ENCODE measurements at regions not wholly inside any gene's neighbourhood (a gene's known extent, or its start where the extent isn't known, plus 50 kb on each side); places are given as distances from the start of the nearest gene placed in this dataset.

DNA sequence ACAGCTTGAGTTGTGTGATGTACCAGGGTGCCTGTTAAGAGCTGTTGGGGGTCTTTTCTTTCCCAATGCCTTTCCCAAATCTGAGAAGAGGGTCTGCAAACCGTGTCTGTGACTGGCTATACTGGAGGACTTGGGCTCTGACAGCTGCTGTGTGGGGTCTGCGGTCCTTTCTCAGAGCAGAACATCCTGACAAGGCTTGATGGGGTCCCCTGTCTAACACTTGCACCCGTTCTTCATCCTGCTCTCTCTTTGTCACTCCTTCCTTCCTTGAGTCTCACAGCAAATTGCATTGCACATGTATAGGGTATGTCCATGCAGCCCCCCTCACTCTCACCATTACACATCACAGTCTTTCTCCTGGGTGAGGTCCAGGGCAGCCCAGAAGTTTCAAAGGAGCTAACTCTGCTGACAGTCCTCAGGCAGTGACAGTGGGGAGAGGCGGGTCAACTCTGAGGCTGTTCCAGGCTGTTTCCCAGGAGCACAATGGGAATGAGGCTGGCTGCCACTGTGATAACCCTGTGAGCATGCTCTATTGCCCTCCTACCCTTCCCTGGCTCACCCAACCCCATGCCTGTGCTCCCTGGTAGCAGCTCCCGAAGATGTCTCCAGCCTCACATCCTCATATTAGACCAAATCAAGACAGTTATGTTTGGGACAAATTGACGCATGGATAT, 163.2 kb upstream of the GGTLC1 start:
- H3K27ac ChIP-seq (ENCODE audit: low read length), result no peak overlapping the region
- ChIA-PET POLR2A (no interaction called here), CTCF (no interaction called here)
- no peaks in the 10 kb centered on the region for H3K36me3 ChIP-seq (ENCODE audit: control insufficient read depth in 2 of 2, extremely low read depth in 1 of 2, insufficient read depth in 1 of 2, low read length in 1 of 2)
- no peaks in the 10 kb centered on the region for H3K9me3 ChIP-seq
- no peak for DNase-seq
- peaks cover 0 to 19% of the 10 kb centered on the region in 2 experiments for H3K4me1 ChIP-seq (ENCODE audit: control insufficient read depth in 1 of 2, extremely low read depth in 1 of 2, insufficient read depth in 2 of 2, low read length in 2 of 2)
- Mint-ChIP-seq H3K4me3 (no peak overlapping the region), H3K27me3 (peaks cover 12 to 23% of the 10 kb centered on the region in 2 donors), H3K9me3 (peaks cover 0 to 6% (median 6%) of the 10 kb centered on the region in 3 donors), H3K27ac (no peak overlapping the region), H3K4me1 (peaks cover 6 to 10% (median 10%) of the 10 kb centered on the region in 3 donors), H3K36me3 (no peaks in the 10 kb centered on the region)
- ATAC-seq (replicated peaks in 1 of 4), result no peak
- H3K4me3 ChIP-seq (ENCODE audit: control insufficient read depth in 1 of 2, extremely low read depth in 1 of 2, low read length in 1 of 2), result no peak overlapping the region
- 60% methylated on average over 1 of the region's 6 CpGs for WGBS (ENCODE audit: insufficient coverage)
- H3K27me3 ChIP-seq (replicated peaks in 1 of 2; ENCODE audit: control insufficient read depth in 2 of 2, extremely low read depth in 1 of 2, insufficient read depth in 2 of 2, low read length in 1 of 2), result peaks cover 0 to 12% of the 10 kb centered on the region in 2 experiments

DNA sequence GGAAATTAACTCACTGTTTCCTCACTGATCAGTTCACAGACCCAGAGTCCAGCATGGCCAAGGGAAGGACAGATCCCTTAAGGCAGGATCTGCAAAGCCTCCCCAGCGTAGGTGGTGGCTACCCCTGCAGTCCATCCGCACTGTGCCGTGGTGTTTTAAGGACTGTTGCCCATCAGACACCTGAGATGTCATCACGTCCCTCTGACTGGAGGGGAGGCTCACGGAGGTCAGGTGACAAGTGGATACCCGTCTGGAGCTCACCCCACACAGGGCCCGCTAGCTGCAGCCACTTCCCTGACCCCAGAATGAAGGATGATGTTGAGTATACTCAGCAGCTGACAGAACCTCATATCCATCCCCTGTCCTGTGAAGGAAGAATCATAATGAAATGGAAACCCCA, 161.8 kb upstream of the GGTLC1 start:
- no peak overlapping the region for H3K27ac Mint-ChIP-seq
- ChIA-PET POLR2A (no interaction called here), CTCF (no interaction called here)
- peaks cover 0 to 12% of the 10 kb centered on the region in 2 experiments for H3K27me3 ChIP-seq (replicated peaks in 1 of 2; ENCODE audit: control insufficient read depth in 2 of 2, extremely low read depth in 1 of 2, insufficient read depth in 2 of 2, low read length in 1 of 2)
- peaks cover 16 to 23% of the 10 kb centered on the region in 2 donors for H3K27me3 Mint-ChIP-seq
- H3K4me3 Mint-ChIP-seq, result no peak overlapping the region
- peaks cover 6 to 14% (median 10%) of the 10 kb centered on the region in 3 donors for H3K4me1 Mint-ChIP-seq
- no peaks in the 10 kb centered on the region for H3K36me3 ChIP-seq (ENCODE audit: control insufficient read depth in 2 of 2, extremely low read depth in 1 of 2, insufficient read depth in 1 of 2, low read length in 1 of 2)
- H3K9me3 ChIP-seq, result no peaks in the 10 kb centered on the region
- peaks cover 0 to 6% (median 6%) of the 10 kb centered on the region in 3 donors for H3K9me3 Mint-ChIP-seq
- 97% methylated on average over 3 of the region's 7 CpGs for WGBS (ENCODE audit: insufficient coverage)
- H3K4me1 ChIP-seq (ENCODE audit: control insufficient read depth in 1 of 2, extremely low read depth in 1 of 2, insufficient read depth in 2 of 2, low read length in 2 of 2), result peaks cover 0 to 26% of the 10 kb centered on the region in 2 experiments
- no peak overlapping the region for H3K27ac ChIP-seq (ENCODE audit: low read length)
- no peaks in the 10 kb centered on the region for H3K36me3 Mint-ChIP-seq
- ATAC-seq (replicated peaks in 1 of 4) (no peak), DNase-seq (no peak)
- H3K4me3 ChIP-seq (ENCODE audit: control insufficient read depth in 1 of 2, extremely low read depth in 1 of 2, low read length in 1 of 2), result no peak overlapping the region

DNA sequence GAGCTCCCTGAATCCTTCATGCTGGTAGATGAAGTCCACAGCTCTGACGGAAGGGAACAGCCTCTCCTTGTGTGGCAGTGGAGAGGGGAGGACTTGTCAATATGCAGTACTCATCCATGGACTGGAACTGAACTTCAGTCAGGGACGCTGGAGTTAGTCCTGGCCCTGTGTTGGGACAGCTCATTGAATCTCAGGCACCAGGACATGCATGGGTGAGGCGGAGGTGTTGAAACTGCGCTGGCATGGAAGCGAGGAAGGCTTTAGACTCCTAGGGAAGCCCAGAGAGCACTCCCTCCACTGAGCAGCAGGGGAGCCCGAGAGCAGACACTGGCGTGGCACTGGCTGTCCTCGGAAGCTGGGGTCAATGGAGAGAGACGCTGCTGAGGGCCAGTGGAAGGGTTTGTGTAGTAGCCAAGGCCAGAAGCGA, 161.3 kb upstream of the GGTLC1 start:
- Mint-ChIP-seq H3K36me3 (no peaks in the 10 kb centered on the region), H3K27me3 (peaks cover 16 to 20% of the 10 kb centered on the region in 2 donors), H3K9me3 (peaks cover 0 to 6% (median 6%) of the 10 kb centered on the region in 3 donors), H3K27ac (no peak overlapping the region), H3K4me3 (no peak overlapping the region), H3K4me1 (peaks cover 6 to 18% (median 10%) of the 10 kb centered on the region in 3 donors)
- no peak for ATAC-seq (replicated peaks in 1 of 4)
- H3K4me1 ChIP-seq (ENCODE audit: control insufficient read depth in 1 of 2, extremely low read depth in 1 of 2, insufficient read depth in 2 of 2, low read length in 2 of 2), result peaks cover 0 to 30% of the 10 kb centered on the region in 2 experiments
- DNase-seq, result no peak
- H3K36me3 ChIP-seq (ENCODE audit: control insufficient read depth in 2 of 2, extremely low read depth in 1 of 2, insufficient read depth in 1 of 2, low read length in 1 of 2), result no peaks in the 10 kb centered on the region
- ChIA-PET POLR2A (no interaction called here), CTCF (interaction anchor here in 1 of 2 donors (0.6 kb wide), 1 partner anchor 59 kb away, joined by 3 read pairs; no protein-coding TSS in a partner anchor)
- WGBS (ENCODE audit: insufficient coverage), result 72% methylated on average over 10 of the region's 10 CpGs
- H3K4me3 ChIP-seq (ENCODE audit: control insufficient read depth in 1 of 2, extremely low read depth in 1 of 2, low read length in 1 of 2), result no peak overlapping the region
- no peak overlapping the region for H3K27ac ChIP-seq (ENCODE audit: low read length)
- H3K9me3 ChIP-seq, result no peaks in the 10 kb centered on the region
- peaks cover 0 to 12% of the 10 kb centered on the region in 2 experiments for H3K27me3 ChIP-seq (replicated peaks in 1 of 2; ENCODE audit: control insufficient read depth in 2 of 2, extremely low read depth in 1 of 2, insufficient read depth in 2 of 2, low read length in 1 of 2)

DNA sequence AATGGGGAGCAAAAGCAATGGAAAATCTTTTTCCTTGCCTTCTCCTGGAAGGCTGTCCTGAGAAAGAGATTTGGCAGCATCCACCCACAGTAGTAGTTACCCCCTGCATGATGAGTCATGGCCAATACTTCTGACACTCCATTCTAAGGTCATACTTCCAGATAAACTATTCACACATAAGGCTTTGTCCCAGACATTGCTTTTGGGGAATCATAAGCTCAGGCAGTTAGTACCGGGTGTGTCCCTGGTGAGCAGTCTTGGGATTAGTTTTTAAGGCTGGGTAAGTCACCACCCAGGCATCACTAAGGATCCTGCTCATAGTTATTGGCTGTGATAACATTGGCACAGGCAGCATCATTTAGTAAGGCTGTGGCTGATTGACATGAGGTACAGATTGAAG, 160.6 kb upstream of the GGTLC1 start:
- no peaks in the 10 kb centered on the region for H3K36me3 Mint-ChIP-seq
- H3K4me3 Mint-ChIP-seq, result no peak overlapping the region
- ChIA-PET POLR2A (no interaction called here), CTCF (interaction anchor here in 1 of 2 donors (0.6 kb wide), 1 partner anchor 60 kb away, joined by 3 read pairs; no protein-coding TSS in a partner anchor)
- no peak overlapping the region for H3K27ac Mint-ChIP-seq
- H3K4me1 Mint-ChIP-seq, result peaks cover 6 to 18% (median 10%) of the 10 kb centered on the region in 3 donors
- no peak for ATAC-seq (replicated peaks in 1 of 4)
- DNase-seq, result no peak
- H3K9me3 Mint-ChIP-seq, result peaks cover 0 to 6% (median 6%) of the 10 kb centered on the region in 3 donors
- Histone ChIP-seq H3K27ac (ENCODE audit: low read length) (no peak overlapping the region), H3K4me3 (ENCODE audit: control insufficient read depth in 1 of 2, extremely low read depth in 1 of 2, low read length in 1 of 2) (no peak overlapping the region), H3K36me3 (ENCODE audit: control insufficient read depth in 2 of 2, extremely low read depth in 1 of 2, insufficient read depth in 1 of 2, low read length in 1 of 2) (no peaks in the 10 kb centered on the region), H3K27me3 (replicated peaks in 1 of 2; ENCODE audit: control insufficient read depth in 2 of 2, extremely low read depth in 1 of 2, insufficient read depth in 2 of 2, low read length in 1 of 2) (peaks cover 0 to 12% of the 10 kb centered on the region in 2 experiments), H3K4me1 (ENCODE audit: control insufficient read depth in 1 of 2, extremely low read depth in 1 of 2, insufficient read depth in 2 of 2, low read length in 2 of 2) (peaks cover 0 to 34% of the 10 kb centered on the region in 2 experiments), H3K9me3 (no peaks in the 10 kb centered on the region)
- WGBS (ENCODE audit: insufficient coverage), result 88% methylated on average over 1 of the region's 1 CpG
- H3K27me3 Mint-ChIP-seq, result peaks cover 9 to 15% of the 10 kb centered on the region in 2 donors

- Mint-ChIP-seq H3K36me3 (no peaks in the 10 kb centered on the region), H3K9me3 (peaks cover 0 to 6% (median 6%) of the 10 kb centered on the region in 3 donors), H3K27me3 (peaks cover 6 to 14% of the 10 kb centered on the region in 2 donors), H3K4me3 (no peak overlapping the region), H3K27ac (no peak overlapping the region), H3K4me1 (peaks cover 6 to 18% (median 7%) of the 10 kb centered on the region in 3 donors)
- DNase-seq (peak in 15 of 35 experiments; percentile 5 to 41 (median 12)), ATAC-seq (replicated peaks in 1 of 4) (peak in 2 of 4 experiments; percentile 15 to 35)
- WGBS (ENCODE audit: insufficient coverage), result 7% methylated on average over 3 of the region's 7 CpGs
- POLR2A ChIA-PET, result no interaction called here
- Histone ChIP-seq H3K27me3 (replicated peaks in 1 of 2; ENCODE audit: control insufficient read depth in 2 of 2, extremely low read depth in 1 of 2, insufficient read depth in 2 of 2, low read length in 1 of 2) (peaks cover 0 to 12% of the 10 kb centered on the region in 2 experiments), H3K9me3 (no peaks in the 10 kb centered on the region), H3K4me3 (ENCODE audit: control insufficient read depth in 1 of 2, extremely low read depth in 1 of 2, low read length in 1 of 2) (no peak overlapping the region), H3K27ac (ENCODE audit: low read length) (peak overlapping the region; percentile 12), H3K4me1 (ENCODE audit: control insufficient read depth in 1 of 2, extremely low read depth in 1 of 2, insufficient read depth in 2 of 2, low read length in 2 of 2) (peaks cover 0 to 42% of the 10 kb centered on the region in 2 experiments), H3K36me3 (ENCODE audit: control insufficient read depth in 2 of 2, extremely low read depth in 1 of 2, insufficient read depth in 1 of 2, low read length in 1 of 2) (no peaks in the 10 kb centered on the region)
- CTCF ChIA-PET, result interaction anchor here in 1 of 2 donors (0.6 kb wide), 1 partner anchor 214 kb away, joined by 3 read pairs; no protein-coding TSS in a partner anchor
Observed at GRCh38 chr20:24148372-24148771, 159.8 kb upstream of the GGTLC1 start.

DNA sequence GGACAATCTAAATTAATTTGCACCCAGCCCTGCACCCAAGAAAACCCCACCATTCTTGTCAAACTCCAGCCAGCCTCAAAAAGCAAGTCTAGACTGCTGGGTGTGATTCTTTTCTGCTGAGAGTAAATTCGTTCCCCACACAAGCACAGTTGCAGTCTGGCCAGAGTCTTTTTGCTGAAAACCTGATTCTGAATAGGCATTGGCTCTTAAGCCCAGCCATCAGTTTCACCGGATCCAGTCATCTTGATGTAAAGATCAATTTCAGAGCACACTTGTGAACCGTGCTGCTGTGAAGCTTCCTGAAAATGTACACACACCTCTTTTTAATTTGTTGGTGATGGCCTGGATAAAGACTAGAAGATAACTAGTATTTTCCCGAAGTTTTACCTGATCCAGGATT, 159.4 kb upstream of the GGTLC1 start:
- ATAC-seq (replicated peaks in 1 of 4), result no peak
- 58% methylated on average over 2 of the region's 4 CpGs for WGBS (ENCODE audit: insufficient coverage)
- H3K36me3 ChIP-seq (ENCODE audit: control insufficient read depth in 2 of 2, extremely low read depth in 1 of 2, insufficient read depth in 1 of 2, low read length in 1 of 2), result no peaks in the 10 kb centered on the region
- H3K4me3 ChIP-seq (ENCODE audit: control insufficient read depth in 1 of 2, extremely low read depth in 1 of 2, low read length in 1 of 2), result no peak overlapping the region
- Mint-ChIP-seq H3K36me3 (no peaks in the 10 kb centered on the region), H3K9me3 (peaks cover 0 to 6% (median 6%) of the 10 kb centered on the region in 3 donors), H3K4me3 (no peak overlapping the region), H3K27me3 (peaks cover 4 to 14% of the 10 kb centered on the region in 2 donors), H3K27ac (peak overlapping the region; percentile 17 to 44), H3K4me1 (peaks cover 6 to 18% (median 6%) of the 10 kb centered on the region in 3 donors)
- CTCF ChIA-PET, result no interaction called here
- H3K9me3 ChIP-seq, result no peaks in the 10 kb centered on the region
- POLR2A ChIA-PET, result no interaction called here
- no peak overlapping the region for H3K27ac ChIP-seq (ENCODE audit: low read length)
- peaks cover 0 to 12% of the 10 kb centered on the region in 2 experiments for H3K27me3 ChIP-seq (replicated peaks in 1 of 2; ENCODE audit: control insufficient read depth in 2 of 2, extremely low read depth in 1 of 2, insufficient read depth in 2 of 2, low read length in 1 of 2)
- DNase-seq, result no peak
- H3K4me1 ChIP-seq (ENCODE audit: control insufficient read depth in 1 of 2, extremely low read depth in 1 of 2, insufficient read depth in 2 of 2, low read length in 2 of 2), result peaks cover 0 to 46% of the 10 kb centered on the region in 2 experiments
